ENCODE measurements at regions not wholly inside any gene's neighbourhood (a gene's known extent, or its start where the extent isn't known, plus 50 kb on each side); places are given as distances from the start of the nearest gene placed in this dataset.

DNA sequence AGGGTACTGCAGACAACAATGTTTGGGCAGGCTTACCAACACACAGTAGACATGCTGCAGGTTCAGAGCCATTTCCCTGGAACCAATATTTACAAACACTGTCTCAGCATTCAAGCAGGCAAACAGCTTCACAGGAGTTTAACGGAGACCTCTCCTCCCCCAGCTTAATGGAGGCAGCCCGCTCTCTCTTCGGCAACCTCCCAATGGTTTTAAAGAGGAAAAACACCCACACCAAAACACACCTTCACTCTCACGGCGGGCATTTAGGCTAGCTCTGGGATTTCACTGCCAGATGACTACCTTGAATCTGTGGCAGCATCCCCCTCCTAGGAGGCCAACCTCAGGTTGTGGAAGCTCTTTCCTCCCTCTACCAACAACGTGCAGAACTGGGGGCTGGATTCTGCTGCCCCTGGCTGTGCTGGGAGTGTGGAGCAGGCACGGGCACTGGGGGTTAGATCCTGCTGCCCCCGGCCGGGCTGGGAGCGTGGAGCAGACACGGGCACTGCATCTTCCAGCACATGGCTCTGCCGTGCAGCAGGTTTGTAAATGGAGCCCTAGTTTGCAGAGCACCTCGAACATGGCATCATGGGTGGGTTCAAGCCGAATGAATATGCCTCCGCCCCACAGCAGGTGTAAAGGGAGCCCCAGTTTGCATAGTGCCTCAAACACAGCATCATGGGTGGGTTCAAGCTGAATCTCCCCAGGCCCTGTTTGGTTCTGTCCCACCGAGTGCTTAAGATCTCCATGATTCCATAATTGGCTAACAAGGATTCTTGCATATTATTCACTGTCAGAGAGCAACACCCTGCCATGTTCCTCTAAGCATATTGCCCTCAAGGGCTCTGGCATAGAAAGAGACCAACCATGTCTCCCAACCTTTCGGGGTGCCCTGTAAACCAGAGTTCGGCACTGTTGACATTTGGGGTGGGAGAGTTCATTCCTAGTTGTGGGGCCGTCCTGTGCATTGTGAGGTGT, 86.4 kb downstream of the RBFOX3 start:
- no peak overlapping the region for H3K27ac Mint-ChIP-seq
- H3K4me3 Mint-ChIP-seq: no peak overlapping the region
- no peak overlapping the region for H3K4me3 ChIP-seq (ENCODE audit: low read depth, low read length)
- no peaks in the 10 kb centered on the region for H3K27me3 ChIP-seq (ENCODE audit: control insufficient read depth, insufficient read depth, low read length)
- no peaks in the 10 kb centered on the region for H3K36me3 Mint-ChIP-seq
- H3K4me1 Mint-ChIP-seq: no peaks in the 10 kb centered on the region
- no peaks in the 10 kb centered on the region for H3K9me3 Mint-ChIP-seq
- H3K36me3 ChIP-seq (ENCODE audit: control insufficient read depth, insufficient read depth, low read length): no peaks in the 10 kb centered on the region
- peaks cover 19% of the 10 kb centered on the region for H3K27me3 Mint-ChIP-seq
- DNase-seq (no peak), ATAC-seq (ENCODE audit: low read depth in 2 of 2) (no peak)
- H3K4me1 ChIP-seq (ENCODE audit: control insufficient read depth, insufficient read depth, low read length, poor library complexity, severe bottlenecking): no peaks in the 10 kb centered on the region
- no peaks in the 10 kb centered on the region for H3K9me3 ChIP-seq (ENCODE audit: control insufficient read depth in 2 of 2, low read length in 2 of 2)
- no peak overlapping the region for H3K27ac ChIP-seq (ENCODE audit: insufficient read depth, low read length, poor library complexity, severe bottlenecking)

DNA sequence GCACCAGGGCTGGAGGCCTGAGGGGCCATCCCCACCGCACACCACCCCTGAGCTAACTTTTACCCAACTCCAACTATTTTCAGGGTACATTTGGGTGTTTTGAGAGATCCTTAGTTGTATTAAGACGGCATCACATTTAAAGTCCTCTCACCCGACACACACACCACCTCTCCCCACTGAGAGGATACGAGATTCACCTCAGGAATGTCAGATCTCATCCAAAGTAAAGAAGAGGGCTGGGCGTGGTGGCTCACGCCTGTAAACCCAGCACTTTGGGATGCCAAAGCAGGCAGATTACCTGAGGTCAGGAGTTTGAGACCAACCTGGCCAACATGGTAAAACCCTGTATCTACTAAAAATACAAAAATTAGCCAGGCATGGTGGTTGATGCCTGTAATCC, 88.4 kb downstream of the RBFOX3 start:
- Mint-ChIP-seq H3K27me3 (peaks cover 15% of the 10 kb centered on the region), H3K36me3 (no peaks in the 10 kb centered on the region), H3K9me3 (no peaks in the 10 kb centered on the region), H3K4me1 (no peaks in the 10 kb centered on the region), H3K4me3 (no peak overlapping the region), H3K27ac (no peak overlapping the region)
- no peak overlapping the region for H3K27ac ChIP-seq (ENCODE audit: insufficient read depth, low read length, poor library complexity, severe bottlenecking)
- ATAC-seq (ENCODE audit: low read depth in 2 of 2) (no peak), DNase-seq (no peak)
- H3K4me3 ChIP-seq (ENCODE audit: low read depth, low read length): no peak overlapping the region
- H3K9me3 ChIP-seq (ENCODE audit: control insufficient read depth in 2 of 2, low read length in 2 of 2): no peaks in the 10 kb centered on the region
- H3K27me3 ChIP-seq (ENCODE audit: control insufficient read depth, insufficient read depth, low read length): no peaks in the 10 kb centered on the region
- H3K36me3 ChIP-seq (ENCODE audit: control insufficient read depth, insufficient read depth, low read length): no peaks in the 10 kb centered on the region
- no peaks in the 10 kb centered on the region for H3K4me1 ChIP-seq (ENCODE audit: control insufficient read depth, insufficient read depth, low read length, poor library complexity, severe bottlenecking)

DNA sequence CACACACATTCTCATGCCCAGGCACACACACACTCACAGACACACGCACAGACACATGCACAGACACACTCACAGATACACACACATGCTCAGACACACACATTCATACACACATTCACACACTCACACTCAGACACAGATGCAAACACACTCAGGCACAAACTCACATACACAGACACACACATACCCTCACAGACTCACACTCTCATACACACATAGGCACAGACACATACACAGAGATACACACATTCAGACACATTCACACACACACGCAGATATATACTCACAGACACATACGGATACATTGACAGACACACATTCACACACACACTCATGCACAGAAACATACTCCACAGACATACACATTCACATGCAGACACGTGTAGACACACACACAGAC, 89.6 kb downstream of the RBFOX3 start:
- H3K36me3 ChIP-seq (ENCODE audit: control insufficient read depth, insufficient read depth, low read length): no peaks in the 10 kb centered on the region
- H3K27me3 Mint-ChIP-seq: peaks cover 11% of the 10 kb centered on the region
- H3K9me3 ChIP-seq (ENCODE audit: control insufficient read depth in 2 of 2, low read length in 2 of 2): no peaks in the 10 kb centered on the region
- no peak overlapping the region for H3K27ac ChIP-seq (ENCODE audit: insufficient read depth, low read length, poor library complexity, severe bottlenecking)
- no peak for DNase-seq
- H3K9me3 Mint-ChIP-seq: no peaks in the 10 kb centered on the region
- no peak overlapping the region for H3K4me3 Mint-ChIP-seq
- ATAC-seq (ENCODE audit: low read depth in 2 of 2): no peak
- H3K27ac Mint-ChIP-seq: no peak overlapping the region
- no peaks in the 10 kb centered on the region for H3K4me1 ChIP-seq (ENCODE audit: control insufficient read depth, insufficient read depth, low read length, poor library complexity, severe bottlenecking)
- no peaks in the 10 kb centered on the region for H3K4me1 Mint-ChIP-seq
- no peaks in the 10 kb centered on the region for H3K36me3 Mint-ChIP-seq
- no peak overlapping the region for H3K4me3 ChIP-seq (ENCODE audit: low read depth, low read length)
- no peaks in the 10 kb centered on the region for H3K27me3 ChIP-seq (ENCODE audit: control insufficient read depth, insufficient read depth, low read length)

DNA sequence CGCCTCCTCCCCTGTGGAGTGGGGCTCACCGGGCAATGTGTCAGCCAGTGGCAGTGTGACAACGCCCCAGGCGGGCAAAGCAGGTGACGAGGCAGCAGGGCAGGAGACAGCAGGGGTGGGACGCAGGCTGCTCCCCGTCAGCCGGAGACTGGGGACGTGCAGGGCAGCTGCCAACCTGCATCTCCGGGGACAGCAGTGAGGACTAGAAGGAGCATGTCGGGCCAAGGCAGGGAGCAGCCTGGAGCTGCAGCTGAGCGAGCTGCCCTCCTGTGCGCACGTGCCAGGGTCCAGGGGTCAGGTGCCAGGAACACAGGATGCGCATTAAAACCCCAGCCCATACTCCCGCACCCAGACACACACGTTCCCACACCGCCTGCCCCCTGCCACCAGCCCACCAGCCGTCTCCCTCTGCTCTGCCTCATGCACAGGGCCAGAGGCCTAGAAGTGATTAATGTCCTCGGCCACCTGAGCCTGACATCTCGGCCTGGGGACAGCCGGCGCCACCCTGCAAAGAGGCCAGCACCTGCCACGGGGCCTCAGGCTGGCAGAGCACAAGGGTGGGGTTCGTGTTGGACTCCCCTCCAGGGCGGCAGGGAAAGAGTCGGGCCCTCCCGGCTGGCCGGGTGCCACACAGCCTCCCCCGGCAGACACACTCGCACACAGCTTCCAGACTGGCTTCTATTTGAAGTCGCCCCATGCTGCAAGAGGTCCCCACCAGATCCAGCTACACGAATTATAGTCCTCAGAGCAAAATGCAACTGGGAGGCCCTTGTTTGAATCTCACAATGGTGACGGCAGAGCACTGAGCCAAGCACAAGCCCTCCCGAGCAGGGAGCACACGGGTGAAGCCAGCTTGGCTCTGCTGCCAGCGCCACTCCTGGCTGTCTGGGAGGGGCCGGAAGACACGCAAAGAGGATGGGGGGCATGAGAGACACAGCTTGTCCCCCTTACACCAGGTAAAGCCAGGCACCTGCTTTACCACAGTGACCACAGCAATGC, 90.4 kb downstream of the RBFOX3 start:
- H3K27me3 ChIP-seq (ENCODE audit: control insufficient read depth, insufficient read depth, low read length): no peaks in the 10 kb centered on the region
- H3K9me3 Mint-ChIP-seq: no peaks in the 10 kb centered on the region
- H3K4me3 ChIP-seq (ENCODE audit: low read depth, low read length): no peak overlapping the region
- ATAC-seq (ENCODE audit: low read depth in 2 of 2) (no peak), DNase-seq (no peak)
- H3K4me1 Mint-ChIP-seq: no peaks in the 10 kb centered on the region
- H3K36me3 ChIP-seq (ENCODE audit: control insufficient read depth, insufficient read depth, low read length): no peaks in the 10 kb centered on the region
- H3K4me3 Mint-ChIP-seq: no peak overlapping the region
- H3K27me3 Mint-ChIP-seq: peaks cover 8% of the 10 kb centered on the region
- no peak overlapping the region for H3K27ac ChIP-seq (ENCODE audit: insufficient read depth, low read length, poor library complexity, severe bottlenecking)
- H3K36me3 Mint-ChIP-seq: no peaks in the 10 kb centered on the region
- H3K4me1 ChIP-seq (ENCODE audit: control insufficient read depth, insufficient read depth, low read length, poor library complexity, severe bottlenecking): no peaks in the 10 kb centered on the region
- H3K9me3 ChIP-seq (ENCODE audit: control insufficient read depth in 2 of 2, low read length in 2 of 2): no peaks in the 10 kb centered on the region
- no peak overlapping the region for H3K27ac Mint-ChIP-seq

DNA sequence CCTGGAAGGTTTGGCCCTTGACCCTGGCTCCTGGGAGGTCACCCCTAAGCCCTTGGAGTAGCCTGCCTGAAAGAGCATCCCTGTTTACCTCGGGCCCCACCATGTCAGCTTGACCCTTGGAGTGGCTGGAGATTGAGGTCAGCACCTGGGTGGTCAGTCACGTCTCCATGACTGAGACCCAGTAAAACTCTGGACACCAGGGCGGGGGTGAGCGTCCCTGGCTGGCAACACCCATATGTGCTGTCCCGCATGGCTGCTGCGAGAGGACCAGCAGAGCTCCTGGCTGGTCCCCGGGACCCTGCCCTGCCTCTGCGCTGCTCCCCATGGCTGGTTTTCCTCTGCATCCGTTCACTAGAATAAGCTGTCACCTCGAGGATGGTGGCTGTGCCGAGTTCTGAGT, 91.2 kb downstream of the RBFOX3 start:
- Mint-ChIP-seq H3K36me3 (no peaks in the 10 kb centered on the region), H3K4me1 (no peaks in the 10 kb centered on the region), H3K27me3 (peaks cover 5% of the 10 kb centered on the region), H3K9me3 (no peaks in the 10 kb centered on the region), H3K27ac (no peak overlapping the region), H3K4me3 (no peak overlapping the region)
- no peaks in the 10 kb centered on the region for H3K9me3 ChIP-seq (ENCODE audit: control insufficient read depth in 2 of 2, low read length in 2 of 2)
- no peak overlapping the region for H3K4me3 ChIP-seq (ENCODE audit: low read depth, low read length)
- ATAC-seq (ENCODE audit: low read depth in 2 of 2) (no peak), DNase-seq (no peak)
- no peaks in the 10 kb centered on the region for H3K36me3 ChIP-seq (ENCODE audit: control insufficient read depth, insufficient read depth, low read length)
- no peaks in the 10 kb centered on the region for H3K27me3 ChIP-seq (ENCODE audit: control insufficient read depth, insufficient read depth, low read length)
- H3K4me1 ChIP-seq (ENCODE audit: control insufficient read depth, insufficient read depth, low read length, poor library complexity, severe bottlenecking): no peaks in the 10 kb centered on the region
- no peak overlapping the region for H3K27ac ChIP-seq (ENCODE audit: insufficient read depth, low read length, poor library complexity, severe bottlenecking)

DNA sequence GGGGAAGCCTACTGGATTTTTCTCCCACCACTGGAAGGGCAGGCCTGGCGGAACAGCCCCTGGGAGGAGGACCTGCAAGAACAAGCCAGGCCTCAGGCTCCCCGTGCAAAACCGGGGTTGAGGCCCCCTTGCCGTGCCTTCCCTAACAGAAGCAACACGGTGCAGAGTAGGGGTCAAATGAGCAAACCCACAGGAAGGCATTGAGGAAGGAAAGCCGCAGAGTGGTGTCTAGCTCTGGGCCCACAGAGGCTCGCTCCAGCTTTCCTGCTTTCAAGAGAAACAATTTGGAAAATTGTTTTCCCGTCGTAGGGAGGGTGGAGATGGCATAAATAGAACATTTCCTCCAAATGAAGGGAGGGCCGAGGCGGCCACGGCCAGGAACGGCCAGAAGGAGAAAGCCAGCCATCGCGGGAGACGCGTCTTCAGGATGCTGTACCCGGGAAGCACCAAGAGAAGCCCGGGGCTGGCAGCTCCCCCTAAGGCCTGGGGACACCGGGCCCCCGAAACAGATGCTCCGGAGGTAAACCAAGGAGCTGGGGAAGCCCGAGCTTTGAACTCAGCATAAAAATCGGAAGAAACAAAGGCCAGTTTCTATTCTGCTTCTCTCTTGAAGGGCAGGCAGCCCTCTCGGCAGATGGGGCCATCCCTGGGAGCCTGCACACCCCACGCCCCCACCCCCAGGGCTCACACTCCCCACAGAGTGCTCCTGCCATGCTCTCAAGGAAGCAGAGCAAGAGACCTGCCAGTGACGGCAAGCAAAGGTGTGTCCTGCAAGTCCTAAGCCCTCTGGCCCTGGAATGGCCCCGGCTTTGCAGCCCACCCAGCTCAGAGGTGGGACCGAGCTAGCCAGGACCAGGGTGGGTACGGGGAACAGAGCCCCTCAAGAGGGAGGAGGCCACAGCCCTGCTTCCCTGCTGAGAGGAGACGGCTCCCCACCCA, 92.0 kb downstream of the RBFOX3 start:
- Histone ChIP-seq H3K4me3 (ENCODE audit: low read depth, low read length) (no peak overlapping the region), H3K36me3 (ENCODE audit: control insufficient read depth, insufficient read depth, low read length) (no peaks in the 10 kb centered on the region), H3K9me3 (ENCODE audit: control insufficient read depth in 2 of 2, low read length in 2 of 2) (no peaks in the 10 kb centered on the region), H3K4me1 (ENCODE audit: control insufficient read depth, insufficient read depth, low read length, poor library complexity, severe bottlenecking) (no peaks in the 10 kb centered on the region), H3K27me3 (ENCODE audit: control insufficient read depth, insufficient read depth, low read length) (no peaks in the 10 kb centered on the region), H3K27ac (ENCODE audit: insufficient read depth, low read length, poor library complexity, severe bottlenecking) (no peak overlapping the region)
- no peak overlapping the region for H3K27ac Mint-ChIP-seq
- DNase-seq: no peak
- H3K27me3 Mint-ChIP-seq: peaks cover 5% of the 10 kb centered on the region
- H3K4me1 Mint-ChIP-seq: no peaks in the 10 kb centered on the region
- no peak for ATAC-seq (ENCODE audit: low read depth in 2 of 2)
- no peak overlapping the region for H3K4me3 Mint-ChIP-seq
- no peaks in the 10 kb centered on the region for H3K9me3 Mint-ChIP-seq
- no peaks in the 10 kb centered on the region for H3K36me3 Mint-ChIP-seq

Data from CD4-positive, CD25-positive, alpha-beta regulatory T cell (primary cell).